GM23248 (cell line): ENCODE measurements at regions not wholly inside any gene's neighbourhood (a gene's known extent, or its start where the extent isn't known, plus 50 kb on each side); places are given as distances from the start of the nearest gene placed in this dataset.

Experiments
- DNase-seq: peaks from one replicate; pipeline ENCODE4 v3.0.0-alpha.2; 2015
- H2AFZ ChIP-seq: fragments of 200-600 bp; sonication (generic); 2 replicates; pipeline ENCODE4 v1.6.1; 2016; ENCODE audit warnings: antibody characterized with exemption
- H3F3A ChIP-seq: fragments of 200-600 bp; sonication (generic); 2 replicates; pipeline ENCODE4 v1.6.1; 2016; ENCODE audit warnings: mild to moderate bottlenecking, antibody characterized with exemption, mixed run types; ENCODE audit not compliant: insufficient read depth
- H3K27ac ChIP-seq: fragments of 200-600 bp; sonication (generic); 2 replicates; pipeline ENCODE4 v1.5.1; 2016; ENCODE audit warnings: mild to moderate bottlenecking
- H3K27me3 ChIP-seq: fragments of 200-600 bp; sonication (generic); replicated peaks from 2 replicates; pipeline ENCODE4 v1.6.1; 2016; ENCODE audit warnings: mild to moderate bottlenecking; ENCODE audit not compliant: insufficient read depth
- H3K36me3 ChIP-seq: fragments of 200-600 bp; sonication (generic); 2 replicates; pipeline ENCODE4 v1.6.1; 2016; ENCODE audit warnings: low read depth, mild to moderate bottlenecking
- H3K4me1 ChIP-seq: fragments of 200-600 bp; sonication (generic); 2 replicates; pipeline ENCODE4 v1.6.1; 2016; ENCODE audit warnings: mild to moderate bottlenecking; ENCODE audit not compliant: insufficient read depth
- H3K4me2 ChIP-seq: fragments of 200-600 bp; sonication (generic); one replicate; pipeline ENCODE4 v1.6.1; 2016; ENCODE audit warnings: mild to moderate bottlenecking; ENCODE audit not compliant: unreplicated experiment
- H3K4me3 ChIP-seq: fragments of 200-600 bp; sonication (generic); 2 replicates; pipeline ENCODE4 v1.5.1; 2016; ENCODE audit warnings: mild to moderate bottlenecking
- H3K79me2 ChIP-seq: fragments of 200-600 bp; sonication (generic); 2 replicates; pipeline ENCODE4 v1.6.1; 2016; ENCODE audit warnings: mild to moderate bottlenecking; ENCODE audit not compliant: insufficient read depth
- H3K9ac ChIP-seq: fragments of 200-600 bp; sonication (generic); 2 replicates; pipeline ENCODE4 v1.6.1; 2016; ENCODE audit warnings: mild to moderate bottlenecking
- H3K9me2 ChIP-seq: fragments of 200-600 bp; sonication (generic); 2 replicates; pipeline ENCODE4 v1.6.1; 2016; ENCODE audit warnings: mixed run types, mild to moderate bottlenecking, moderate library complexity; ENCODE audit not compliant: insufficient read depth
- H3K9me3 ChIP-seq: fragments of 200-600 bp; sonication (generic); one replicate; pipeline ENCODE4 v1.6.1; 2017; ENCODE audit warnings: low read depth
- H4K20me1 ChIP-seq: fragments of 200-600 bp; sonication (generic); 2 replicates; pipeline ENCODE4 v1.6.0; 2016; ENCODE audit not compliant: insufficient read depth
- EZH2 ChIP-seq: fragments of 200-600 bp; sonication (generic); IDR thresholded peaks from 2 replicates; pipeline ENCODE4 v1.6.1; 2018; ENCODE audit warnings: antibody characterized with exemption, mild to moderate bottlenecking; ENCODE audit not compliant: insufficient read depth, poor library complexity, severe bottlenecking
- EZH2phosphoT487 ChIP-seq: fragments of 200-600 bp; sonication (generic); IDR thresholded peaks from 2 replicates; pipeline ENCODE4 v1.6.1; 2018; ENCODE audit warnings: antibody characterized with exemption, moderate library complexity, mild to moderate bottlenecking, low read depth; ENCODE audit not compliant: insufficient read depth
- WGBS, 2 experiments: methylation state at CpG; one replicate each; pipeline ENCODE4 v1.1.6; 2015 to 2017; ENCODE audit warnings: low lambda C conversion rate in 2 of 2, low coverage in 1 of 2; ENCODE audit errors: missing lambda C conversion rate in 2 of 2; 5-methylcytosine and 5-hydroxymethylcytosine counted together
- in situ Hi-C: fragments of 300-500 bp; cut with MboI; formaldehyde crosslinking; loops from 2 replicates; pipeline ENCODE4 v1.15.0; 2020

GRCh38 chr5:85533341-85534047, 1084.2 kb upstream of the COX7C start:
- H3K9me2 ChIP-seq = no peaks in the 10 kb centered on the region
- DNase-seq = no peak
- no peaks in the 10 kb centered on the region for H4K20me1 ChIP-seq
- in situ Hi-C loops = no loop called here
- H3K79me2 ChIP-seq = no peaks in the 10 kb centered on the region
- TF ChIP-seq EZH2 (no peak), EZH2phosphoT487 (no peak)
- 16% methylated on average over 4 of the region's 4 CpGs for WGBS, 2 experiments
- H3K36me3 ChIP-seq = no peaks in the 10 kb centered on the region
- no peak overlapping the region for H3K27ac ChIP-seq
- no peak overlapping the region for H3K9ac ChIP-seq
- H2AFZ ChIP-seq = no peak overlapping the region
- no peaks in the 10 kb centered on the region for H3K4me1 ChIP-seq
- no peaks in the 10 kb centered on the region for H3K9me3 ChIP-seq
- no peak overlapping the region for H3K4me3 ChIP-seq
- H3F3A ChIP-seq = no peaks in the 10 kb centered on the region
- H3K27me3 ChIP-seq = no peaks in the 10 kb centered on the region
- no peak overlapping the region for H3K4me2 ChIP-seq

DNA sequence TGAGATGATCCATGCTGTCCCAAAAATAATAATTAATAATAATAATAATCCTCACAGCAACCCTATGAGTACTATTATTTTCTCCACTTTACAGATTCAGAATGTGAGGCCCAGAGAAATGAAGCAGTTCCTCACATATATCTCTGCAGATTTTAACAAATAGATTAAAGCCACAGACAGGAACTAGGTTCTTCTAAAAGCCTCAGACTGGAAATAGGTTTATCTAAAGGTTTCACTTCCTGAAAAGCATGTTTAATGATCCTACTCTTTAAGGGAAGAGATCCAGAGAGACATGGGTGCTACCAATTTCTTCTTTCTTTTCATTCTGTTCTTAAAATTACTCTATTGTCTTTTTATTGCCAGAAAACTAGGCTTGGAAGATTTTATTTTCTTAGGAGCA, 1079.4 kb upstream of the COX7C start:
- no peak overlapping the region for H3K9ac ChIP-seq
- no peaks in the 10 kb centered on the region for H3K36me3 ChIP-seq
- no peak overlapping the region for H2AFZ ChIP-seq
- no peaks in the 10 kb centered on the region for H3K79me2 ChIP-seq
- H3K4me3 ChIP-seq = no peak overlapping the region
- no peaks in the 10 kb centered on the region for H3K4me1 ChIP-seq
- H3K9me3 ChIP-seq = no peaks in the 10 kb centered on the region
- no peak overlapping the region for H3K27ac ChIP-seq
- no peaks in the 10 kb centered on the region for H3F3A ChIP-seq
- no peaks in the 10 kb centered on the region for H4K20me1 ChIP-seq
- H3K9me2 ChIP-seq = no peaks in the 10 kb centered on the region
- in situ Hi-C loops = no loop called here
- TF ChIP-seq EZH2 (no peak), EZH2phosphoT487 (no peak)
- no peak for DNase-seq
- H3K4me2 ChIP-seq = no peak overlapping the region
- H3K27me3 ChIP-seq = no peaks in the 10 kb centered on the region

DNA sequence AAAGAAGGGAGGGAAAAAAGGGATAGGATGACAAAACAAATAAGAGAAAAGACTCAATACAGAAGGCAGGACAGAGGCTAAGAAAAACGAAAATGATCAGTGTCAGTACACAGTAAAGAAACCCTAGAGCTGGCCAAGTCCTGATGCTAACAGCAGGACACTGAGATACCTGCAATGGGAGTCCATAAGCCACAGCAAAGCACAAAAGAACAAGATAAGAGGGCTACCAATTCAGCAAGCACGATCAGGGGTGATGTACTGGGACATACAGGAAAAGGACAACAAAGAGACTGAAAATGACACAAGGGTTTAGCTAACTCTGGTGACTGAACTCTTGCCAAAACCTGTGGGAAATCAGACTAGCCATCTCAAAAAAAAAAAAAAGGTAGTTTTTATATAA, 1072.6 kb upstream of the COX7C start:
- Histone ChIP-seq H3K9ac (no peak overlapping the region), H3K4me2 (no peak overlapping the region), H3F3A (no peaks in the 10 kb centered on the region), H3K4me1 (no peaks in the 10 kb centered on the region), H3K27ac (no peak overlapping the region), H3K9me2 (no peaks in the 10 kb centered on the region), H2AFZ (no peak overlapping the region), H3K9me3 (no peaks in the 10 kb centered on the region), H3K27me3 (no peaks in the 10 kb centered on the region), H3K4me3 (no peak overlapping the region), H3K79me2 (no peaks in the 10 kb centered on the region), H3K36me3 (no peaks in the 10 kb centered on the region), H4K20me1 (no peaks in the 10 kb centered on the region)
- TF ChIP-seq EZH2 = no peak
- no peak for TF ChIP-seq EZH2phosphoT487
- WGBS, 2 experiments = 6 to 20% methylated on average over 2 of the region's 2 CpGs
- DNase-seq = no peak
- in situ Hi-C loops = no loop called here

DNA sequence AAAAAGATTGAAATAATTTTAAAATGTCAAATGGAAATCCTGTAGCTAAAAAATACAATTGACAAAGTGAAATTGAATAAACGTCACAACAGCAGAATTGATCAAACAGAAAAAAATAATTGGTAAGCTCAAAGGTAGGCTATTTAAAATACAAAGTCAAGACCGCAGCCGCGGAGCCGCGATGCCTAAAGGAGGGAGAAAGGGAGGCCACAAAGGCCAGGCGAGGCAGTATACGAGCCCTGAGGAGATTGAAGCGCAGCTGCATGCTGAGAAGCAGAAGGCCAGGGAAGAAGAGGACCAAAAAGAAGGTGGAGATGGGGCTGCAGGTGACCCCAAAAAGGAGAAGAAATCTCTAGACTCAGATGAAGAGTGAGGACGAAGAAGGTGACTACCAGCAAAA, 1068.5 kb upstream of the COX7C start:
- Histone ChIP-seq H3K27ac (no peak overlapping the region), H4K20me1 (no peaks in the 10 kb centered on the region), H3K79me2 (no peaks in the 10 kb centered on the region), H3K36me3 (no peaks in the 10 kb centered on the region), H3K27me3 (no peaks in the 10 kb centered on the region), H3K9me3 (no peaks in the 10 kb centered on the region), H3K4me2 (no peak overlapping the region), H3K4me3 (no peak overlapping the region), H3K9ac (no peak overlapping the region), H3K4me1 (no peaks in the 10 kb centered on the region), H2AFZ (no peak overlapping the region), H3K9me2 (no peaks in the 10 kb centered on the region), H3F3A (no peaks in the 10 kb centered on the region)
- in situ Hi-C loops = no loop called here
- TF ChIP-seq EZH2phosphoT487 (no peak), EZH2 (no peak)
- DNase-seq = no peak
- 65 to 66% methylated on average over 10 of the region's 10 CpGs for WGBS, 2 experiments
